22Rv1 (cell line): ENCODE measurements at regions not wholly inside any gene's neighbourhood (a gene's known extent, or its start where the extent isn't known, plus 50 kb on each side); places are given as distances from the start of the nearest gene placed in this dataset.

ENCODE experiments used
- ZFX ChIP-seq: fragments of 450-650 bp; IDR thresholded peaks from 2 replicates; pipeline ENCODE4 v1.6.1; 2017; ENCODE audit warnings: antibody characterized with exemption, borderline replicate concordance
- TF ChIP-seq, protein P1 (sequence below): fragments of 450-650 bp; IDR thresholded peaks from 2 replicates; pipeline ENCODE4 v1.5.1; 2017; ENCODE audit warnings: mild to moderate bottlenecking

DNA sequence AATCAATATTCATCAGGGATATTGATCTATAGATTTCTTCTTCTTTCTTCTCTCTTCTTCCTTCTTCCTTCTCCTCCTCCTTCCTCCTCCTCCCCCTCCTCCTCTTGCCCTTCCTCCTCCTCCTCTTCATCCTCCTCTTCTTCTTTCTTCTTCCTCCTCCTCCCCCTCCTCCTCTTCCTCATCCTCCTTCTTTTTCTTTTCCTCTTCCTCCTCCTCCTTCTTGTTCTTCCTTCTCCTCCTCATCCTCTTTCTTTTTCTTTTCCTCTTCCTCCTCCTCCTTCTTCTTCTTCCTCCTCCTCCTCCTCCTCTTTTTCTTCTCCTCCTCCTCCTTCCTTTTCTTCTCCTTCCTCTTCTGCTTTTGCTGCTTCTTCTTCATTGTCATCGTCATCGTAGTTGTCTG, 52.4 kb upstream of the SERINC1 start:
- TF ChIP-seq, protein P1, sequence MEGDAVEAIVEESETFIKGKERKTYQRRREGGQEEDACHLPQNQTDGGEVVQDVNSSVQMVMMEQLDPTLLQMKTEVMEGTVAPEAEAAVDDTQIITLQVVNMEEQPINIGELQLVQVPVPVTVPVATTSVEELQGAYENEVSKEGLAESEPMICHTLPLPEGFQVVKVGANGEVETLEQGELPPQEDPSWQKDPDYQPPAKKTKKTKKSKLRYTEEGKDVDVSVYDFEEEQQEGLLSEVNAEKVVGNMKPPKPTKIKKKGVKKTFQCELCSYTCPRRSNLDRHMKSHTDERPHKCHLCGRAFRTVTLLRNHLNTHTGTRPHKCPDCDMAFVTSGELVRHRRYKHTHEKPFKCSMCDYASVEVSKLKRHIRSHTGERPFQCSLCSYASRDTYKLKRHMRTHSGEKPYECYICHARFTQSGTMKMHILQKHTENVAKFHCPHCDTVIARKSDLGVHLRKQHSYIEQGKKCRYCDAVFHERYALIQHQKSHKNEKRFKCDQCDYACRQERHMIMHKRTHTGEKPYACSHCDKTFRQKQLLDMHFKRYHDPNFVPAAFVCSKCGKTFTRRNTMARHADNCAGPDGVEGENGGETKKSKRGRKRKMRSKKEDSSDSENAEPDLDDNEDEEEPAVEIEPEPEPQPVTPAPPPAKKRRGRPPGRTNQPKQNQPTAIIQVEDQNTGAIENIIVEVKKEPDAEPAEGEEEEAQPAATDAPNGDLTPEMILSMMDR = no peak
- TF ChIP-seq ZFX = no peak
